ENCODE measurements at regions not wholly inside any gene's neighbourhood (a gene's known extent, or its start where the extent isn't known, plus 50 kb on each side); places are given as distances from the start of the nearest gene placed in this dataset.
A peak's percentile ranks its signal among the peaks of the same experiment; 100 is the strongest.

DNA sequence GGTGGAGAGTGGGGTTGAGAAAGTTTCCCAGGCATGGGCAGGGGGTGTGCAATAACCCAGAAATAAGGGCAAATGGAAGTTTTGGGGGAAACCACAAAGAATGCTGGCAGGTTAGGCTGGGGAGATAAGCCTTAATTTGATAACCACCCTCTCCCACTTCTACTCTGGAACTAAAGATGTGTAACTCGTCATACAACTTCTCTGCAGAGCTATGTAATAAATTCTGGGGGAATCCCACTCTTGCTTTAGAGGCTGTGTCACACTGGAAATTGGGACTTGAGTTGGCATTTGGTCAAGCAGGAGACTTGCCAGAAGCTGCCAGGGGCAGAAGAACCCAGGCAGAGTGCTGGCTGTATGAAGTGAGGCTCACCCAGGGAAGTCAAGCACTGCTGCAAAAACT lies 170.9 kb upstream of the CPEB2 start:
- no peaks in the 10 kb centered on the region for H3K27me3 ChIP-seq (ENCODE audit: control insufficient read depth, extremely low read depth, insufficient read depth, low read length)
- H3K4me3 ChIP-seq (ENCODE audit: control insufficient read depth in 2 of 3, extremely low read depth in 1 of 3, insufficient read depth in 2 of 3, low read depth in 1 of 3, low read length in 3 of 3), result no peak overlapping the region
- DNase-seq (ENCODE audit: low read depth, low spot score), result no peak
- no peaks in the 10 kb centered on the region for H3K79me2 ChIP-seq (ENCODE audit: control insufficient read depth, insufficient read depth, low read length)
- no peaks in the 10 kb centered on the region for H3K4me1 ChIP-seq (ENCODE audit: control insufficient read depth, extremely low read depth, insufficient read depth, low read length)
- no peaks in the 10 kb centered on the region for H4K20me1 ChIP-seq (ENCODE audit: control insufficient read depth, extremely low read depth, insufficient read depth, low read length)
- H3K4me2 ChIP-seq (ENCODE audit: control insufficient read depth, extremely low read depth, insufficient read depth, low read depth, low read length), result no peak overlapping the region
- H3K9me3 ChIP-seq (ENCODE audit: control insufficient read depth, low read depth, low read length), result no peaks in the 10 kb centered on the region
- no peak for TF ChIP-seq EZH2 (IDR thresholded peaks at IDR 0.05; ENCODE audit: low read length)
- TF ChIP-seq, protein P1, sequence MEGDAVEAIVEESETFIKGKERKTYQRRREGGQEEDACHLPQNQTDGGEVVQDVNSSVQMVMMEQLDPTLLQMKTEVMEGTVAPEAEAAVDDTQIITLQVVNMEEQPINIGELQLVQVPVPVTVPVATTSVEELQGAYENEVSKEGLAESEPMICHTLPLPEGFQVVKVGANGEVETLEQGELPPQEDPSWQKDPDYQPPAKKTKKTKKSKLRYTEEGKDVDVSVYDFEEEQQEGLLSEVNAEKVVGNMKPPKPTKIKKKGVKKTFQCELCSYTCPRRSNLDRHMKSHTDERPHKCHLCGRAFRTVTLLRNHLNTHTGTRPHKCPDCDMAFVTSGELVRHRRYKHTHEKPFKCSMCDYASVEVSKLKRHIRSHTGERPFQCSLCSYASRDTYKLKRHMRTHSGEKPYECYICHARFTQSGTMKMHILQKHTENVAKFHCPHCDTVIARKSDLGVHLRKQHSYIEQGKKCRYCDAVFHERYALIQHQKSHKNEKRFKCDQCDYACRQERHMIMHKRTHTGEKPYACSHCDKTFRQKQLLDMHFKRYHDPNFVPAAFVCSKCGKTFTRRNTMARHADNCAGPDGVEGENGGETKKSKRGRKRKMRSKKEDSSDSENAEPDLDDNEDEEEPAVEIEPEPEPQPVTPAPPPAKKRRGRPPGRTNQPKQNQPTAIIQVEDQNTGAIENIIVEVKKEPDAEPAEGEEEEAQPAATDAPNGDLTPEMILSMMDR (optimal IDR thresholded peaks at IDR 0.05 in 1 of 3, IDR thresholded peaks at IDR 0.05 in 1 of 3, conservative IDR thresholded peaks at IDR 0.05 in 1 of 3; ENCODE audit: extremely low read depth in 1 of 3, insufficient read depth in 2 of 3, low read length in 3 of 3), result no peak
- no peaks in the 10 kb centered on the region for H3K36me3 ChIP-seq (ENCODE audit: control insufficient read depth in 2 of 2, extremely low read depth in 1 of 2, insufficient read depth in 2 of 2, low read length in 2 of 2)
- no peak overlapping the region for H3K9ac ChIP-seq (ENCODE audit: control insufficient read depth, extremely low read depth, insufficient read depth, low read length)
- dilution Hi-C loops (cut with MboI; ENCODE audit: extremely low pct_ligation_motif_present, low sequenced_read_pairs), result no loop called here
- H3K27ac ChIP-seq (ENCODE audit: control insufficient read depth, insufficient read depth, low read length), result no peak overlapping the region
- FAIRE-seq, result peak; percentile 20
- no peak overlapping the region for H2AFZ ChIP-seq (ENCODE audit: control insufficient read depth, low read length)
- H3K9me1 ChIP-seq (ENCODE audit: control insufficient read depth, extremely low read depth, insufficient read depth, low read length), result no peaks in the 10 kb centered on the region

DNA sequence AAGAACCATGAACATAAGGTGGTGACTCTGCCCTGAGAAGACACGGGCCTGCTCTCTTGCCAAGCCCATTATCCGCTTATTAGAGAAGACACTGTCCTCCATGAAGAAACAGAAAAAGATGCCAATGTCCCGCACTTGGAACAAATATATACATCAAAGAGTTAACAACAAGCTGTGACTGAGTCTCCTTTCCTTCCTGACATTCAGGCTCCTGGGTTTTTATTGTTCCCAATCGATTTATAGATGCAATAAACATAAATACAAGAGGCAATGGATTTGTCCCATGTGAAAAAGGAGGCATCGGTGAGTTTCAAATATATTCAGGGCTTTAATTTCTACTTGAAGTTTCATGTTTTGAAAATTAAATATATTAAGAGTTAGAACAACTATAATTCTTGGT lies 169.2 kb upstream of the CPEB2 start:
- no peaks in the 10 kb centered on the region for H3K4me1 ChIP-seq (ENCODE audit: control insufficient read depth, extremely low read depth, insufficient read depth, low read length)
- no peaks in the 10 kb centered on the region for H3K9me1 ChIP-seq (ENCODE audit: control insufficient read depth, extremely low read depth, insufficient read depth, low read length)
- H3K79me2 ChIP-seq (ENCODE audit: control insufficient read depth, insufficient read depth, low read length), result no peaks in the 10 kb centered on the region
- TF ChIP-seq EZH2 (IDR thresholded peaks at IDR 0.05; ENCODE audit: low read length), result no peak
- TF ChIP-seq, protein P1 (optimal IDR thresholded peaks at IDR 0.05 in 1 of 3, IDR thresholded peaks at IDR 0.05 in 1 of 3, conservative IDR thresholded peaks at IDR 0.05 in 1 of 3; ENCODE audit: extremely low read depth in 1 of 3, insufficient read depth in 2 of 3, low read length in 3 of 3), result no peak
- no peak overlapping the region for H2AFZ ChIP-seq (ENCODE audit: control insufficient read depth, low read length)
- no peak overlapping the region for H3K4me3 ChIP-seq (ENCODE audit: control insufficient read depth in 2 of 3, extremely low read depth in 1 of 3, insufficient read depth in 2 of 3, low read depth in 1 of 3, low read length in 3 of 3)
- no peak overlapping the region for H3K4me2 ChIP-seq (ENCODE audit: control insufficient read depth, extremely low read depth, insufficient read depth, low read depth, low read length)
- no peaks in the 10 kb centered on the region for H3K36me3 ChIP-seq (ENCODE audit: control insufficient read depth in 2 of 2, extremely low read depth in 1 of 2, insufficient read depth in 2 of 2, low read length in 2 of 2)
- H3K27me3 ChIP-seq (ENCODE audit: control insufficient read depth, extremely low read depth, insufficient read depth, low read length), result no peaks in the 10 kb centered on the region
- H3K27ac ChIP-seq (ENCODE audit: control insufficient read depth, insufficient read depth, low read length), result no peak overlapping the region
- no peak overlapping the region for H3K9ac ChIP-seq (ENCODE audit: control insufficient read depth, extremely low read depth, insufficient read depth, low read length)
- FAIRE-seq, result no peak
- no peaks in the 10 kb centered on the region for H3K9me3 ChIP-seq (ENCODE audit: control insufficient read depth, low read depth, low read length)
- dilution Hi-C loops (cut with MboI; ENCODE audit: extremely low pct_ligation_motif_present, low sequenced_read_pairs), result no loop called here
- no peak for DNase-seq (ENCODE audit: low read depth, low spot score)
- no peaks in the 10 kb centered on the region for H4K20me1 ChIP-seq (ENCODE audit: control insufficient read depth, extremely low read depth, insufficient read depth, low read length)
